ENCODE measurements at regions not wholly inside any gene's neighbourhood (a gene's known extent, or its start where the extent isn't known, plus 50 kb on each side); places are given as distances from the start of the nearest gene placed in this dataset.
"Not testable (repeated sequence)": the region's sequence is repeated elsewhere in the genome, so short reads cannot be mapped to it uniquely, and the experiment has no call there.

GRCh38 chr11:33970984-33971466 lies 79.1 kb upstream of the LMO2 start:
- FAIRE-seq = peak; percentile 88

- FAIRE-seq = no peak
Observed at GRCh38 chr11:33967451-33967850, 75.6 kb upstream of the LMO2 start.

- FAIRE-seq = no peak
Observed at GRCh38 chr11:33965032-33965431, 73.2 kb upstream of the LMO2 start.

- FAIRE-seq = no peak
Observed at GRCh38 chr11:33959855-33960400, 68.1 kb upstream of the LMO2 start.

GRCh38 chr11:33957304-33957917 lies 65.5 kb upstream of the LMO2 start:
- FAIRE-seq = no peak

GRCh38 chr11:33956611-33957010 lies 64.7 kb upstream of the LMO2 start:
- no peak for FAIRE-seq

GRCh38 chr11:33953289-33953688 lies 61.4 kb upstream of the LMO2 start:
- no peak for FAIRE-seq

- no peak for FAIRE-seq
Observed at GRCh38 chr11:33952805-33953204, 60.9 kb upstream of the LMO2 start.

- FAIRE-seq = no peak
Observed at GRCh38 chr11:33949252-33949913, 57.5 kb upstream of the LMO2 start.

GRCh38 chr11:33948494-33948893 lies 56.6 kb upstream of the LMO2 start:
- no peak for FAIRE-seq

GRCh38 chr11:33947918-33948317 lies 56.0 kb upstream of the LMO2 start:
- not testable (repeated sequence) for FAIRE-seq

- no peak for FAIRE-seq
Observed at GRCh38 chr11:33946930-33947329, 55.1 kb upstream of the LMO2 start.

GRCh38 chr11:33945481-33946268 lies 53.8 kb upstream of the LMO2 start:
- FAIRE-seq = no peak

- FAIRE-seq = no peak
Observed at GRCh38 chr11:33944693-33945424, 53.0 kb upstream of the LMO2 start.

GRCh38 chr11:33944345-33944692 lies 52.4 kb upstream of the LMO2 start:
- FAIRE-seq = no peak

GRCh38 chr11:33942954-33943353 lies 51.1 kb upstream of the LMO2 start:
- FAIRE-seq = no peak

GRCh38 chr11:33941637-33942160 lies 49.8 kb upstream of the LMO2 start:
- no peak for FAIRE-seq

All from islet of Langerhans (tissue), 1 donor.